H9 (cell line): ENCODE measurements at regions not wholly inside any gene's neighbourhood (a gene's known extent, or its start where the extent isn't known, plus 50 kb on each side); places are given as distances from the start of the nearest gene placed in this dataset.

Experiments
- DNase-seq: peaks from one replicate; pipeline ENCODE4 v3.0.0-alpha.2; 2017
- H2AFZ ChIP-seq: one replicate; pipeline ENCODE4 v1.6.1; 2013; ENCODE audit warnings: mild to moderate bottlenecking, low read length, control low read depth, moderate library complexity
- H2AK5ac ChIP-seq: 2 replicates; pipeline ENCODE4 v1.6.1; 2013; ENCODE audit warnings: low read length, control low read depth, mixed read lengths; ENCODE audit not compliant: insufficient read length
- H2BK120ac ChIP-seq: one replicate; pipeline ENCODE4 v1.6.1; 2013; ENCODE audit warnings: low read depth, mild to moderate bottlenecking, low read length, control low read depth, inconsistent platforms; ENCODE audit not compliant: poor library complexity, severe bottlenecking
- H2BK12ac ChIP-seq: 2 replicates; pipeline ENCODE4 v1.6.1; 2013; ENCODE audit warnings: low read length, control low read depth, mixed read lengths, low read depth; ENCODE audit not compliant: insufficient read length
- H2BK15ac ChIP-seq: 2 replicates; pipeline ENCODE4 v1.6.1; 2013; ENCODE audit warnings: low read depth, low read length, control low read depth
- H2BK20ac ChIP-seq: one replicate; pipeline ENCODE4 v1.6.1; 2013; ENCODE audit warnings: low read depth, mild to moderate bottlenecking, low read length, control low read depth, inconsistent platforms; ENCODE audit not compliant: poor library complexity, severe bottlenecking
- H2BK5ac ChIP-seq: 2 replicates; pipeline ENCODE4 v1.6.1; 2013; ENCODE audit warnings: low read length, control low read depth, mixed read lengths; ENCODE audit not compliant: insufficient read length
- H3K14ac ChIP-seq: 2 replicates; pipeline ENCODE4 v1.6.1; 2013; ENCODE audit warnings: low read length, control low read depth; ENCODE audit not compliant: insufficient read depth
- H3K18ac ChIP-seq: 2 replicates; pipeline ENCODE4 v1.6.1; 2013; ENCODE audit warnings: low read depth, mild to moderate bottlenecking, mixed read lengths, low read length, control low read depth; ENCODE audit not compliant: insufficient read length
- H3K23ac ChIP-seq: 2 replicates; pipeline ENCODE4 v1.6.1; 2013; ENCODE audit warnings: low read length, control low read depth, mixed read lengths, low read depth; ENCODE audit not compliant: insufficient read length
- H3K23me2 ChIP-seq: 2 replicates; pipeline ENCODE4 v1.6.1; 2013; ENCODE audit warnings: low read depth, mild to moderate bottlenecking, mixed read lengths, low read length, control low read depth; ENCODE audit not compliant: insufficient read length, poor library complexity, severe bottlenecking
- H3K27ac ChIP-seq: 2 replicates; pipeline ENCODE4 v1.5.1; 2013; ENCODE audit warnings: low read length, control low read depth, mixed read lengths, low read depth; ENCODE audit not compliant: insufficient read length
- H3K27me3 ChIP-seq: 2 replicates; pipeline ENCODE4 v1.6.1; 2013; ENCODE audit warnings: low read length, control low read depth, inconsistent platforms; ENCODE audit not compliant: insufficient read depth
- H3K4ac ChIP-seq: 2 replicates; pipeline ENCODE4 v1.6.1; 2013; ENCODE audit warnings: low read depth, mild to moderate bottlenecking, control low read depth, inconsistent platforms, low read length, moderate library complexity
- H3K4me1 ChIP-seq: 2 replicates; pipeline ENCODE4 v1.6.1; 2013; ENCODE audit warnings: low read length, control low read depth, inconsistent platforms; ENCODE audit not compliant: insufficient read depth
- H3K4me2 ChIP-seq: 2 replicates; pipeline ENCODE4 v1.6.1; 2013; ENCODE audit warnings: low read length, control low read depth, mixed read lengths; ENCODE audit not compliant: insufficient read length, insufficient read depth
- H3K56ac ChIP-seq: 2 replicates; pipeline ENCODE4 v1.6.1; 2013; ENCODE audit warnings: low read depth, mild to moderate bottlenecking, mixed read lengths, low read length, control low read depth; ENCODE audit not compliant: insufficient read length
- H3K79me1 ChIP-seq: 2 replicates; pipeline ENCODE4 v1.6.1; 2013; ENCODE audit warnings: low read depth, mild to moderate bottlenecking, moderate library complexity, low read length, control low read depth, inconsistent platforms; ENCODE audit not compliant: insufficient read depth, poor library complexity, severe bottlenecking
- H3K79me2 ChIP-seq: 2 replicates; pipeline ENCODE4 v1.6.1; 2013; ENCODE audit warnings: low read length, control low read depth, inconsistent platforms; ENCODE audit not compliant: insufficient read depth
- H3K9ac ChIP-seq: 2 replicates; pipeline ENCODE4 v1.6.1; 2013; ENCODE audit warnings: low read length, control low read depth, mixed read lengths; ENCODE audit not compliant: insufficient read length; ENCODE audit errors: extremely low read depth
- H3K9me3 ChIP-seq: one replicate; pipeline ENCODE4 v1.6.1; 2013; ENCODE audit warnings: low read depth, low read length, inconsistent platforms; ENCODE audit not compliant: control insufficient read depth
- H3T11ph ChIP-seq: one replicate; pipeline ENCODE4 v1.6.1; 2013; ENCODE audit warnings: mild to moderate bottlenecking, low read length, control low read depth, inconsistent platforms
- H4K20me1 ChIP-seq: one replicate; pipeline ENCODE4 v1.6.1; 2013; ENCODE audit not compliant: control insufficient read depth, insufficient read length, insufficient read depth
- H4K5ac ChIP-seq: 2 replicates; pipeline ENCODE4 v1.6.1; 2013; ENCODE audit warnings: low read depth, mild to moderate bottlenecking, mixed read lengths, low read length, control low read depth; ENCODE audit not compliant: insufficient read length
- H4K8ac ChIP-seq: replicated peaks from 2 replicates; pipeline ENCODE4 v1.6.1; 2013; ENCODE audit warnings: low read length, control low read depth, mixed read lengths, low read depth; ENCODE audit not compliant: insufficient read length
- H4K91ac ChIP-seq: 2 replicates; pipeline ENCODE4 v1.6.1; 2013; ENCODE audit warnings: low read depth, mild to moderate bottlenecking, moderate library complexity, mixed read lengths, low read length, control low read depth; ENCODE audit not compliant: insufficient read length
- H3K27ac Mint-ChIP-seq, 3 experiments: 2 replicates in 2 of 3; 3 replicates in 1 of 3; pipeline ENCODE4 v1.8.0; 2020 to 2021; ENCODE audit warnings: mixed read lengths in 3 of 3, mild to moderate bottlenecking in 1 of 3, moderate library complexity in 1 of 3
- H3K27me3 Mint-ChIP-seq: 2 replicates; pipeline ENCODE4 v1.8.0; 2021; ENCODE audit warnings: low read depth, mild to moderate bottlenecking, moderate library complexity, mixed read lengths
- H3K36me3 Mint-ChIP-seq, 3 experiments: 2 replicates in 2 of 3; 3 replicates in 1 of 3; pipeline ENCODE4 v1.8.0; 2020 to 2021; ENCODE audit warnings: low read depth in 3 of 3, mixed read lengths in 3 of 3; ENCODE audit not compliant: insufficient read depth in 1 of 3
- H3K4me1 Mint-ChIP-seq, 2 experiments: 2 replicates each; pipeline ENCODE4 v1.8.0; 2020; ENCODE audit warnings: mixed read lengths in 2 of 2
- H3K4me3 Mint-ChIP-seq, 2 experiments: 2 replicates in 1 of 2; 3 replicates in 1 of 2; pipeline ENCODE4 v1.8.0; 2020 to 2021; ENCODE audit warnings: mild to moderate bottlenecking in 2 of 2, mixed read lengths in 2 of 2, moderate library complexity in 1 of 2
- H3K9me3 Mint-ChIP-seq, 2 experiments: 2 replicates in 1 of 2; 3 replicates in 1 of 2; pipeline ENCODE4 v1.8.0; 2020; ENCODE audit warnings: mild to moderate bottlenecking in 2 of 2, mixed read lengths in 2 of 2, moderate library complexity in 1 of 2
- CTCF ChIP-seq: fragments of 200-600 bp; sonication (generic); conservative IDR thresholded peaks from 3 replicates; pipeline ENCODE4 v1.8.0; 2021; ENCODE audit warnings: antibody characterized with exemption, mild to moderate bottlenecking
- WGBS: extraction: QIAGEN DNeasy Blood & Tissue Kit; methylation state at CpG from one replicate; pipeline ENCODE4 v1.1.7; 2013; ENCODE audit warnings: missing lambda C conversion rate, low lambda C conversion rate, mixed read lengths; ENCODE audit not compliant: insufficient read length; ENCODE audit errors: extremely low coverage; 5-methylcytosine and 5-hydroxymethylcytosine counted together

GRCh38 chr3:148540851-148541250 lies 156.9 kb upstream of the AGTR1 start:
- Mint-ChIP-seq H3K9me3 (no peaks in the 10 kb centered on the region), H3K4me3 (no peak overlapping the region), H3K4me1 (no peaks in the 10 kb centered on the region; a peak in 1 of 4 replicates), H3K36me3 (no peaks in the 10 kb centered on the region), H3K27me3 (no peaks in the 10 kb centered on the region), H3K27ac (no peak overlapping the region)
- H3K4me2 ChIP-seq, result no peak overlapping the region
- no peak overlapping the region for H3K23ac ChIP-seq
- no peaks in the 10 kb centered on the region for H3K4me1 ChIP-seq
- no peak for TF ChIP-seq CTCF
- no peaks in the 10 kb centered on the region for H3K27me3 ChIP-seq
- H2AK5ac ChIP-seq, result no peak overlapping the region
- no peak overlapping the region for H4K8ac ChIP-seq
- no peak overlapping the region for H2BK5ac ChIP-seq
- no peak overlapping the region for H2AFZ ChIP-seq
- no peak overlapping the region for H3K56ac ChIP-seq
- no peak overlapping the region for H2BK15ac ChIP-seq
- no peaks in the 10 kb centered on the region for H3K23me2 ChIP-seq
- no peaks in the 10 kb centered on the region for H3K79me1 ChIP-seq
- no peak overlapping the region for H3K4ac ChIP-seq
- no peak overlapping the region for H3K9ac ChIP-seq
- no peaks in the 10 kb centered on the region for H3K9me3 ChIP-seq
- DNase-seq, result no peak
- H4K20me1 ChIP-seq, result no peaks in the 10 kb centered on the region
- H3K18ac ChIP-seq, result no peak overlapping the region
- H2BK20ac ChIP-seq, result no peak overlapping the region
- no peak overlapping the region for H2BK12ac ChIP-seq
- no peak overlapping the region for H2BK120ac ChIP-seq
- no peak overlapping the region for H3K27ac ChIP-seq
- no peak overlapping the region for H4K5ac ChIP-seq
- no peak overlapping the region for H4K91ac ChIP-seq
- H3K79me2 ChIP-seq, result no peaks in the 10 kb centered on the region
- no peak overlapping the region for H3T11ph ChIP-seq
- no CpG with 5 or more reads among the region's 3 CpGs for WGBS
- H3K14ac ChIP-seq, result no peak overlapping the region
